GM23248 (cell line): ENCODE measurements at regions not wholly inside any gene's neighbourhood (a gene's known extent, or its start where the extent isn't known, plus 50 kb on each side); places are given as distances from the start of the nearest gene placed in this dataset.

Experiments
- DNase-seq: peaks from one replicate; pipeline ENCODE4 v3.0.0-alpha.2; 2015
- H2AFZ ChIP-seq: fragments of 200-600 bp; sonication (generic); 2 replicates; pipeline ENCODE4 v1.6.1; 2016; ENCODE audit warnings: antibody characterized with exemption
- H3F3A ChIP-seq: fragments of 200-600 bp; sonication (generic); 2 replicates; pipeline ENCODE4 v1.6.1; 2016; ENCODE audit warnings: mild to moderate bottlenecking, antibody characterized with exemption, mixed run types; ENCODE audit not compliant: insufficient read depth
- H3K27ac ChIP-seq: fragments of 200-600 bp; sonication (generic); 2 replicates; pipeline ENCODE4 v1.5.1; 2016; ENCODE audit warnings: mild to moderate bottlenecking
- H3K27me3 ChIP-seq: fragments of 200-600 bp; sonication (generic); replicated peaks from 2 replicates; pipeline ENCODE4 v1.6.1; 2016; ENCODE audit warnings: mild to moderate bottlenecking; ENCODE audit not compliant: insufficient read depth
- H3K36me3 ChIP-seq: fragments of 200-600 bp; sonication (generic); 2 replicates; pipeline ENCODE4 v1.6.1; 2016; ENCODE audit warnings: low read depth, mild to moderate bottlenecking
- H3K4me1 ChIP-seq: fragments of 200-600 bp; sonication (generic); 2 replicates; pipeline ENCODE4 v1.6.1; 2016; ENCODE audit warnings: mild to moderate bottlenecking; ENCODE audit not compliant: insufficient read depth
- H3K4me2 ChIP-seq: fragments of 200-600 bp; sonication (generic); one replicate; pipeline ENCODE4 v1.6.1; 2016; ENCODE audit warnings: mild to moderate bottlenecking; ENCODE audit not compliant: unreplicated experiment
- H3K4me3 ChIP-seq: fragments of 200-600 bp; sonication (generic); 2 replicates; pipeline ENCODE4 v1.5.1; 2016; ENCODE audit warnings: mild to moderate bottlenecking
- H3K79me2 ChIP-seq: fragments of 200-600 bp; sonication (generic); 2 replicates; pipeline ENCODE4 v1.6.1; 2016; ENCODE audit warnings: mild to moderate bottlenecking; ENCODE audit not compliant: insufficient read depth
- H3K9ac ChIP-seq: fragments of 200-600 bp; sonication (generic); 2 replicates; pipeline ENCODE4 v1.6.1; 2016; ENCODE audit warnings: mild to moderate bottlenecking
- H3K9me2 ChIP-seq: fragments of 200-600 bp; sonication (generic); 2 replicates; pipeline ENCODE4 v1.6.1; 2016; ENCODE audit warnings: mixed run types, mild to moderate bottlenecking, moderate library complexity; ENCODE audit not compliant: insufficient read depth
- H3K9me3 ChIP-seq: fragments of 200-600 bp; sonication (generic); one replicate; pipeline ENCODE4 v1.6.1; 2017; ENCODE audit warnings: low read depth
- H4K20me1 ChIP-seq: fragments of 200-600 bp; sonication (generic); 2 replicates; pipeline ENCODE4 v1.6.0; 2016; ENCODE audit not compliant: insufficient read depth
- EZH2 ChIP-seq: fragments of 200-600 bp; sonication (generic); IDR thresholded peaks from 2 replicates; pipeline ENCODE4 v1.6.1; 2018; ENCODE audit warnings: antibody characterized with exemption, mild to moderate bottlenecking; ENCODE audit not compliant: insufficient read depth, poor library complexity, severe bottlenecking
- EZH2phosphoT487 ChIP-seq: fragments of 200-600 bp; sonication (generic); IDR thresholded peaks from 2 replicates; pipeline ENCODE4 v1.6.1; 2018; ENCODE audit warnings: antibody characterized with exemption, moderate library complexity, mild to moderate bottlenecking, low read depth; ENCODE audit not compliant: insufficient read depth
- WGBS, 2 experiments: methylation state at CpG; one replicate each; pipeline ENCODE4 v1.1.6; 2015 to 2017; ENCODE audit warnings: low lambda C conversion rate in 2 of 2, low coverage in 1 of 2; ENCODE audit errors: missing lambda C conversion rate in 2 of 2; 5-methylcytosine and 5-hydroxymethylcytosine counted together
- in situ Hi-C: fragments of 300-500 bp; cut with MboI; formaldehyde crosslinking; loops from 2 replicates; pipeline ENCODE4 v1.15.0; 2020

DNA sequence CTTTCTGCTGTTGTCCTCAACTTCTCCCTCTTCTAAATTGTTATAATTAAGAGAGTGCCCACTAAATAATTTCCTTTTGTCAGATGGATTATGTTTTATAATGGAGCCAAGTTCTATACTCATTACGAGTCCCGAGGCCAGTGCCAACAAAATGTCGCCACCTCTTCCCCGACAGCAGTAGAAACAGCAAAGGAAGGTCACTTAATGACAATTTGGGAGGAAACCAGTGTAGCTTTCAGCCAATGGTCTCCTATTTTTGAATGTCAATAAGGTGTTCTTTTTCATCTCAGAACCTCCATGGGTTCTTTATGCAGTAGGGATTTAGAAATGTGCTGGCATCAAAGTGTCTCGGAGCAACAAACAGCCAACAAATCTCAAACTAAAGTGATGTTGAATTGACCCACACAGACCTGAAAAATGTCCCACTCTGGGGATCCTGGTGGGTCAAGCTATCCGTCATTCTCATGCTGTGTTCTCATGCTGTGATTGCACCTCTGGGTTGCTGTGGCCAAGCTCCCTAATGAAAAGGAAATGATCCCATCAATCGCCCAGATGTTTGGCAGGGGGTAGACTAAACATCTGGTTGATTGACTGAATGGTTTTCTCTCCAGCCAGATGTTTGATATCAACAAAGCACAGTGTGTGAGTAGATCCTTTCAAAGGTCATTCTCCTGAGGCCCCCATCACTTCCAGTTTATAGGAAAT lies 291.9 kb downstream of the DMAC1 start:
- WGBS, 2 experiments: 4 to 6% methylated on average over 7 of the region's 7 CpGs
- H3K27ac ChIP-seq: no peak overlapping the region
- H3K36me3 ChIP-seq: no peaks in the 10 kb centered on the region
- in situ Hi-C loops: no loop called here
- no peak overlapping the region for H3K4me3 ChIP-seq
- no peaks in the 10 kb centered on the region for H3K9me3 ChIP-seq
- TF ChIP-seq EZH2phosphoT487: no peak
- TF ChIP-seq EZH2: no peak
- no peaks in the 10 kb centered on the region for H3F3A ChIP-seq
- no peak for DNase-seq
- no peak overlapping the region for H2AFZ ChIP-seq
- no peaks in the 10 kb centered on the region; the same call in 1 of the 2 replicates for H3K27me3 ChIP-seq
- H4K20me1 ChIP-seq: no peaks in the 10 kb centered on the region
- H3K9ac ChIP-seq: no peak overlapping the region
- no peak overlapping the region for H3K4me2 ChIP-seq
- no peaks in the 10 kb centered on the region for H3K79me2 ChIP-seq
- H3K4me1 ChIP-seq: no peaks in the 10 kb centered on the region
- H3K9me2 ChIP-seq: no peaks in the 10 kb centered on the region

DNA sequence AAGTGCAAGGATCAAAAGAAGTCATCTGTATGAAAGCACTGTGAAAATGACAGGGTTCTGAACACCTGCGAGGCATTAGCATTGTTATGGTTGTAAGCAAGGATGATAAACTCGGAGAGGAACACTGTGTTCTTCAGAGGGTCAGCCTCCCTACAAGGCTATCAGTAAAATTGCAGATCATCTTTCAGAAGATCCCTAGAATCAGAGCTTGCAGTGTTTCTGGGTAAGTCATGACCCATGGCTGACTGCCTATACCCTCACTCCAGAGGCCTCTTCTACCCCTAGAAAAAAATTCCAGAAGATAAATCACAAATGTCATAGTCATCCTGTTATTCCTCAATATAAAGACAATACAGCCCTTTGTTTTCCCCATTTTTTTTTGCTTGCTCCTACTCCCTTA lies 292.6 kb downstream of the DMAC1 start:
- 19 to 20% methylated on average over 2 of the region's 2 CpGs for WGBS, 2 experiments
- H3K4me1 ChIP-seq: no peaks in the 10 kb centered on the region
- H3F3A ChIP-seq: no peaks in the 10 kb centered on the region
- DNase-seq: no peak
- no peak overlapping the region for H2AFZ ChIP-seq
- H3K79me2 ChIP-seq: no peaks in the 10 kb centered on the region
- no peak overlapping the region for H3K9ac ChIP-seq
- no peaks in the 10 kb centered on the region for H3K9me2 ChIP-seq
- no peaks in the 10 kb centered on the region; the same call in 1 of the 2 replicates for H3K27me3 ChIP-seq
- H3K4me2 ChIP-seq: no peak overlapping the region
- no peak overlapping the region for H3K27ac ChIP-seq
- in situ Hi-C loops: no loop called here
- H3K9me3 ChIP-seq: no peaks in the 10 kb centered on the region
- H3K36me3 ChIP-seq: no peaks in the 10 kb centered on the region
- no peak overlapping the region for H3K4me3 ChIP-seq
- TF ChIP-seq EZH2 (no peak), EZH2phosphoT487 (no peak)
- no peaks in the 10 kb centered on the region for H4K20me1 ChIP-seq

- Histone ChIP-seq H4K20me1 (no peaks in the 10 kb centered on the region), H3F3A (no peaks in the 10 kb centered on the region), H3K9me3 (no peaks in the 10 kb centered on the region), H3K79me2 (no peaks in the 10 kb centered on the region), H3K4me2 (no peak overlapping the region), H3K4me1 (no peaks in the 10 kb centered on the region), H3K36me3 (no peaks in the 10 kb centered on the region), H3K9ac (no peak overlapping the region), H3K27me3 (no peaks in the 10 kb centered on the region; the same call in 1 of the 2 replicates), H3K27ac (no peak overlapping the region), H3K9me2 (no peaks in the 10 kb centered on the region), H2AFZ (no peak overlapping the region), H3K4me3 (no peak overlapping the region)
- TF ChIP-seq EZH2: no peak
- TF ChIP-seq EZH2phosphoT487: no peak
- peak; percentile 1 for DNase-seq
- in situ Hi-C loops: no loop called here
- WGBS, 2 experiments: 36 to 37% methylated on average over 2 of the region's 2 CpGs
Observed at GRCh38 chr9:7500521-7500920, 299.1 kb downstream of the DMAC1 start.

GRCh38 chr9:7491641-7492040 lies 307.9 kb downstream of the DMAC1 start:
- Histone ChIP-seq H2AFZ (no peak overlapping the region), H3K27me3 (no peaks in the 10 kb centered on the region; the same call in 1 of the 2 replicates), H3K4me2 (no peak overlapping the region), H3K36me3 (no peaks in the 10 kb centered on the region), H3K27ac (no peak overlapping the region), H3K4me1 (no peaks in the 10 kb centered on the region), H3K79me2 (no peaks in the 10 kb centered on the region), H4K20me1 (no peaks in the 10 kb centered on the region), H3K9me3 (no peaks in the 10 kb centered on the region), H3K4me3 (no peak overlapping the region), H3F3A (no peaks in the 10 kb centered on the region), H3K9ac (no peak overlapping the region), H3K9me2 (0 out of 2 replicates have a peak, but pooled peaks cover 3% of the 10 kb centered on the region)
- DNase-seq: no peak
- in situ Hi-C loops: no loop called here
- TF ChIP-seq EZH2 (no peak), EZH2phosphoT487 (no peak)
- WGBS, 2 experiments: 4 to 7% methylated on average over 2 of the region's 2 CpGs
